ENCODE measurements at regions not wholly inside any gene's neighbourhood (a gene's known extent, or its start where the extent isn't known, plus 50 kb on each side); places are given as distances from the start of the nearest gene placed in this dataset.
"Not testable (repeated sequence)": the region's sequence is repeated elsewhere in the genome, so short reads cannot be mapped to it uniquely, and the experiment has no call there.

DNA sequence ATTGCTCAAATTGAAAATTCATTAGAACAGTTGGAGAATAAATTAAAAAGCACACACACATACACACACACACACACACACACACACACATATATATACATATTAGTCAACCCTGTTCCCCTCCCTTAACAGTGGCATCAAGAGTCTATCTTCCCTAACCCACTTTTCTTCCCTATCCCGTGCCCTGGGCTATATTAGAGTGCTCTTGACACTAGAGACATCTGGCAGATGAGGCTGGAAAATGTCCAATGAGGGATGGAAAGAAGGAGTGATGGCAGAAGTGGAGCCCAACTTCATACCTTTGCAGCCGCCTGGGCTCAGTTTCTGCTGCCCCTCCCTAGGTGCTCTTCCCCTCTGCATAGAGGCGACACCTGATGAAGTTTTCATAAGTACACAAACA lies 172.4 kb upstream of the NUDT4 start:
- DNase-seq (ENCODE audit: extremely low read depth in 1 of 11, low read depth in 9 of 11, low spot score in 4 of 11) = no peak

DNA sequence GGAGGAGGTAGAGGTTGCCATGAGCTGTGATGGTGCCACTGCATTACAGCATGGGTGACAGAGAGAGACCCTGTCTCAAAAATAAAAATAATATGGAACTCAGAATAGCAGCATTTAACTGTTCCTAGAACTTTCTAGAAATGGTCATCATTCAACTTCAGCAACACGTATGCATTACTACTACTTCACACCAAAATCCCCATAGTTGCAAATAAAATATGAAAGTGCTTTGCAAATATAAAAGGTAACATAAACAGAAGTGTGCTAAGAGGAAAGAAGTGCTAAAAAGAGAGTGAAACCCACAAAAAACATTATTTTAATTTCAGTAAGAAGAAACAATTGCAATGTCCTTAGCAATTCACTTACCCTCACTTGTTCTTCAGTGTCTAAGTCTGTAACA lies 169.7 kb upstream of the NUDT4 start:
- no peak for DNase-seq (ENCODE audit: extremely low read depth in 1 of 11, low read depth in 9 of 11, low spot score in 4 of 11)

DNA sequence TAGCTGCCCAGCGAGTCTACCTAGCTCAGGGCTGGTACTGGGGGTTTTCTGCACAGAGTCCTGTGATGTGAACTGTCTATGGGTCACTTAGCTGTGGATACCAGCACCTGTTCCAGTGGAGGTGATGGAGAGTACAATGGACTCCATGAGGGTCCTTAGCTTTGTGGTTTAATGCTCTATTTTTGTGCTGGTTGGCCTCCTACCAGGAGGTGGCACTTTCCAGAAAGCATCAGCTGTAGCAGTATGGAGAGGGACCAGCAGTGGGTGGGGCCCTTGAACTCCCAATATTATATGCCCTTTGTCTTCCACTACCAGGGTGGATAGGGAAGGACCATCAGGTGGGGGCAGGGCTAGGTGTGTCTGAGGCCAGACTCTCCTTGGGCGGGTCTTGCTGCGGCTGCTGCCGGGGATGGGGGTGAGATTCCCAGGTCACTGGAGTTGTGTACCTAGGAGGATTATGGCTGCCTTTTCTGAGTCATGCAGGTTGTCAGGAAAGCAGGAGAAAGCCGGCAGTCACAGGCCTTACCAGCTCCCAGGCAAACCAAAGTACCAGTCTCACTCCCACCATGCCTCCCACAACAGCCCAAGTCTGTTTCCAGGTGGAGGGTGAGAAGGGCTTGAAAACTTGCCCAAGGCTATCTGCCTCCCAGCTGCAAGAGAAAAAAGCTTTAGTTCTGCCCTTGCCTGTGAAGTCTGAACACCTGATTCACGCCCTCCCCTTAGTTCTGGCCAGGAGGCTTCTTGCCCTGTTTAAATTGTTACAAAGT lies 163.0 kb upstream of the NUDT4 start:
- no peak for DNase-seq (ENCODE audit: extremely low read depth in 1 of 11, low read depth in 9 of 11, low spot score in 4 of 11)

DNA sequence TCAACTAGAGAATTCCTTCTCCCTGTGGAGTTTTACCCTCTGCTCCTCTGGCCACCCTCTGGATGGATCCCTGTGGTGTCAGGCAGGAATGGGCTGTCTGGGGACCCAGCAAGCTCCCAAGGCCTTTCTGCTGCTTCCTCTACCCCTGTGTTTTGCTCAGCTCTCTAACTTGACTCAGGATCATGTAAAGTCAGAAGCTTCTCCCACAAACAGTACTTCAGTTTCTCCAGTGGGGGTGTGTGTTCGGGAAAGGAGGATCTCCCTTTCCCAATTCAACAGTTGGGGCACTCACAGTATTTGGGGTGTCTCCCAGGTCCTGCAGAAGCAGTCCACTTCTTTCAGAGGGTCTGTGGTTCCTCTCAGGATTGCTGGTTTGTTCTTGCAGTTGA lies 162.4 kb upstream of the NUDT4 start:
- DNase-seq (ENCODE audit: extremely low read depth in 1 of 11, low read depth in 9 of 11, low spot score in 4 of 11) = no peak

DNA sequence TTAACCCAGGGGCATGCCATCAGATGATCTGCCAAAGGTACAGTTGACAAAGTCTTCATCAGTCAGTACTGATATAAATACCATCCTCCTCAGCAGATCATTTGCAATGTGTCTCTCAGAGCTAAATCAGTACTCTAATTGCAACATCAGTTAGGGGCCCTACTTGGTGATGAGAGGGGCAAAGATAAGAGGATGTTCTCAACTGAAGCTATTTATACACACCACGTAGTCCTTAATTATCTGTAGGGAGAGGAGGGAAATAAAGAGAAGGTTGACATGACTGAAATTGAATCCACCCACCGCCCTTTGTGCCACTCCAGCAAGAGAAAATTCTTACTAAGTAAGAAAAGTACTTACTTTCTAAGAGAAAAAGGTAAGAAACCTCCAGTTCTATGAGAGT lies 157.8 kb upstream of the NUDT4 start:
- no peak for DNase-seq (ENCODE audit: extremely low read depth in 1 of 11, low read depth in 9 of 11, low spot score in 4 of 11)

DNA sequence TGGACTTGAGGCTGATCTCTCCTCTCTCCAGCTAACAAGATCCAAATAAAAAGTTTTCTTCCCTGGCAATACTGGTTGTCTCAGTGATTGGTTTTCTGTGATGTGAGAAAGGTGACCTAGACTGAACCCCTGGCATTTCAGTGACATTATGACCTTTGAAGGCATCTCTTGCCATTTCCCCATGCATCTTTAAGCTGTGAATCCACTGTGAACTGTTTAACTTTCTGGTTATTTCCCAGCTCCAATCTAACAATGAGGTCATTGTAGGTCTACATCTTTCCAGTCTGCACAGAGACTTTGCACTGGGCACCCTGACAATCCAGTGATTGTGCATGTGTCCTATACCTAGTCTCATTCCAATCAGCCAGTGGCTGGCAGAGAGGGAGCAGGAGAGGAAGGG lies 155.9 kb upstream of the NUDT4 start:
- DNase-seq (ENCODE audit: extremely low read depth in 1 of 11, low read depth in 9 of 11, low spot score in 4 of 11) = no peak

DNA sequence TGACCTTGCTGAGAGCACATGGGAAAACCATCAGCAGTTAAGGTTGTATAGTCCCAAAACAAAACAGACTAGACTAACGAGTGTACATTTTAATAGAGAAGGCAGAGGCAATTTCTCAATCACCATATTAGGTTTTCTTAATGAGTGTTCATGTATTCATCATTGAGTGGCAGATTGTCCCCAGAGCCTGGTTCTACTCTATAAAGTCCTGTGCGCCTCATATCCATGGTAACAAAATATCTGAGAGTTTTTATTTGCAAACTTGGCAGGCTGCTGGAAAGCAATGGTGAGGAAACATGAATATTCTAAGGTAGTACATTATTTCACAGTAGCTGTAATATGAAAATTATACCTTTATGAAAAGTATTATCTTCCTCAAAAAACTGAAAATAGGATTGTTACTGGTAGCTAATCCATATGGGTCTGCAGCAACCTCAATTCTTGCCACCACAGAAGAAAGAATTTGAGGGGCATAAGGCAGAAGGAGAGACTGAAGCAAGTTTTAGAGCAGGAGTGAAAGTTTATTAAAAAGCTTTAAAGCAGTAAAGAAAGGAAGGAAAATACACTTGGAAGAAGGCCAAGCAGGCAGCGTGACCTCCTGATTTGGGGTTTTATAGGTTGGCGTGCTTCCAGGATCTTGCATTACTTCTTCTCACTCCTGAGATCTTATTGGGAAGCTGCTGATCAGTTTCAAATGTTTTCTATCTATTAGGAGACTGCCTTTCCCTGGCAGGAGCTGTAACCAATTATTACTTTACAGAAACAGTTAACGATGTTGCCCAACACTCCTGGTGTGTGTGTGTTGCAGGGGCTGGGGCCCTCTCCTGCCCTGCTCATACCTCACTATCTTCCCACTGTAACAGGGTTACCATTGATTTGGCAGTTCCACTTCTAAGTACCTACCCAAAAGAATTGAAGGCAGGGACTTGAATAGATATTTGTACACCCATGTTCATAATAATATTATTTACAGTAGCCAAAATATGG lies 154.0 kb upstream of the NUDT4 start:
- DNase-seq (ENCODE audit: extremely low read depth in 1 of 11, low read depth in 9 of 11, low spot score in 4 of 11) = no peak

DNA sequence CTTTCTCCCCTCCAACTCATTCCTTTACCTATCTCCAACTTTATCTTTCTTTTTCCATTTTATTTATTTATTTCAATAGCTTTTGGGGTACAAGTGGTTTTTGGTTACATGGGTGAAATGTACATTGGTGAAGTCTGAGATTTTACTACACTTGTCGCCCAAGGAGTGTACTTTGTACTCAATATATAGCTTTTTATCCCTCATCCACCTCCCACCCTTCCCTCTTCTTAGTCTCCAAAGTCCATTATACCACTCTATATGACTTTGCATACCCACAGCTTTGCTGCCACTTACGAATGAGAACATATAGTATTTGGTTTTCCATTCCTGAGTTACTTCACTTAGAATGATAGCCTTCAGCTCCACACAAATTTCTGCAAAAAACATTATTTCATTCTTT lies 152.6 kb upstream of the NUDT4 start:
- no peak for DNase-seq (ENCODE audit: extremely low read depth in 1 of 11, low read depth in 9 of 11, low spot score in 4 of 11)

DNA sequence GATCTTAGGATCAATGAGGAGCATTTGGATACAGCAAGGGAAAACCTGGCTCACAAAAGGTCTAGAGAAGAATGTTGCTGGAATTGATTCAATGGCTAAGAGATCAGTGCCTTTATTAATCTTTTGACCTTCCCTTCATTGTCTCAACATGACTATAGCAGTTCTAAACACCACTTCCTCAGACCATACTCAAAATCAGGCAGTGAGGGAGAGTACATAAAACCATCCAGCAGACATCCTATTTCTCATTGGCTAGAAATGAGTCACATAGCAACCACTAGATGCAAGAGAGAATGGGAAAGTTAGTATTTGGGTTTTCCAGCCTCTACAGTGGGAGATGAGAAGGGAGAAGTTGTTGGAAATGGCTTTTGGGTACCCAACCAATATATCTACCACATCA lies 151.4 kb upstream of the NUDT4 start:
- no peak for DNase-seq (ENCODE audit: extremely low read depth in 1 of 11, low read depth in 9 of 11, low spot score in 4 of 11)

DNA sequence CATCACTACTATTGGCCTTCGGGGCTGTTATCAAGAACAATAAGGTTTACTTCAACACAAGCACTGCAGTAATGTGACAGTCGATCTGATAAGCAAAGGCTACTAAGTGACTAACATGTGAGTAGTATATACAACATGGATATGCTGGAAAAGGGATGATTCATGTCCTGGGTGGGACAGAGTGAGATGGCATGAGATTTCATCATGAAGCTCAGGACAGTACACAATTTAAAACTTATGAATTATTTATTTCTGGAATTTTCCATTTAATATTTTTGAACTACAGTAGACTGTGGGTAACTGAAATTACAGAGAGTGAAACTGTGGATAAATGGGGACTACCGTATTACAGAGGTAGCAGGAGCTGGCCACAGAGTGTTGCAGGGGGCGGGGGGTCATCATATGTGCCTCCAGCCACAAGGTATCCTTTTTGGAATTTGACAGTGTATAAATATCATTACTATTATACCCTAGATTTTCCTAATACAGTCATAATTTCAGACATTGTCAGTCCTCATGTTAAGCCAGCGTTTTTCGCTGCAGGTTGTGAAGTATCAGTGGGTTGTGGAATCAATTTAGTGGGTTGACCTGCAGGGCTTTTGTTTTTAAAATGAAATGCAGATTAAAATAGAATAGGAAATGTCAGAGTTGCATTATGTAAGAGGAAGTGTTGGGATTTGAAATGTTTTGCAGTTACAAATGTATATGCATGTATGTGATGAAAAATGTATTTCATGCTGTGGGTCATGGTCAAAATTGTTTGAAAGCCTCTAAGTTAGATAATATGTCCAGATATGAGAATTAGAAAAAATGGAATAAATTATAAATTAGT lies 148.0 kb upstream of the NUDT4 start:
- no peak for DNase-seq (ENCODE audit: extremely low read depth in 1 of 11, low read depth in 9 of 11, low spot score in 4 of 11)

DNA sequence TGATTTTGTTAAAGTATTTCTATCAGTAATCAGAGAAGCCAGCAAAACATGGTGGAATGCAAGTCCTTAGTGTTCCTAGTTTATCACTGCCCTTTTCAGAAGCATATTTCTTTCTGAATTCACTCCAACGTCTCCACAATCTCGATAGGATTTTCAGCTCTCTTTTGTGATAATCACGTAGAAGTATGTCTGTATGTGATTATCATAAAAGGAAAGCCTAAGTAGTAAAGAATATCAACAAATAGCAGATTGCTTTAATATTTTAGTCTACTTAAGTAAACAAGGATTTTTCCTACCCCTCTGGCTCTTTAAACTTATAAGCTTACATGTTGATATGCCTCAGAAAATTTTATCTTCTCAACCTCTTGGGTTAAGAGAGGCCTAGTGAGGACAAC lies 147.4 kb upstream of the NUDT4 start:
- DNase-seq (ENCODE audit: extremely low read depth in 1 of 11, low read depth in 9 of 11, low spot score in 4 of 11) = no peak

DNA sequence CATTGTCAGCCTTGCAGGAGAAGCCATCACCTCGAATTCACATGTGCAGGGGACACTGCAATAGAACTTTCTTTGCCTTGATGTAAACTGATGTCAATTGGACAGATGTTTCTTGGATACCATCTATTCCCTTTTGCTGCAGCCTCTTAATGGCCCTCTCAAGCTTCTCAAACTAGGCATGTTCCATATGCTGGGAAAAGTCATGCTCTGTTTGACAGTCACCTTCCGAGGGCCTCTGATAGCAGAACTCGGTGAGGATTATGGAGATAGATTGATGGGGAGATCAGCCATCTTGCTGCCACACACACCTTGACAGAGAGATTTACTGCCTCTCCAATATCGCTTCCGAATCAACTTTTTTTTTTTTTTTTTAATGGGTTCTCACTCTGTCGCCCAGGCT lies 145.8 kb upstream of the NUDT4 start:
- DNase-seq (ENCODE audit: extremely low read depth in 1 of 11, low read depth in 9 of 11, low spot score in 4 of 11) = no peak

DNA sequence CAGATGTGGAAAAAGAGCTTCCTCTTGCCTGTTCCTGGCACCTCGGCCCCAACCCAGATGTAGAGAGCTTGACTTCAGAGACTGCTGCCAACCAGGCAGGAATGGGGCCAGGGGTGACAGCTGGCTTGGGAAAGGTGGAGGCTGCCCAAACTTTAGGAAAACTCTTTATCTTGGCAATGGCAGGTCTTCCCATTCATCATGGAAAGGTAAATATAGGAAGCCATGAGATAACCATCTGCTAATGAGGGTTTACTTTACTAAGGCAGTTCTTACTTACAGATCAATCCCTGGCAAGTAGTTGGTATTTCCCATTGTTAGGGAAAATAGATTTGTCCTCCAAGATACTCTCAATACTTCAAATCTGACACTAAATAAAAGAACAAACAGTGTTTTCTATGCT lies 143.1 kb upstream of the NUDT4 start:
- DNase-seq (ENCODE audit: extremely low read depth in 1 of 11, low read depth in 9 of 11, low spot score in 4 of 11) = no peak

DNA sequence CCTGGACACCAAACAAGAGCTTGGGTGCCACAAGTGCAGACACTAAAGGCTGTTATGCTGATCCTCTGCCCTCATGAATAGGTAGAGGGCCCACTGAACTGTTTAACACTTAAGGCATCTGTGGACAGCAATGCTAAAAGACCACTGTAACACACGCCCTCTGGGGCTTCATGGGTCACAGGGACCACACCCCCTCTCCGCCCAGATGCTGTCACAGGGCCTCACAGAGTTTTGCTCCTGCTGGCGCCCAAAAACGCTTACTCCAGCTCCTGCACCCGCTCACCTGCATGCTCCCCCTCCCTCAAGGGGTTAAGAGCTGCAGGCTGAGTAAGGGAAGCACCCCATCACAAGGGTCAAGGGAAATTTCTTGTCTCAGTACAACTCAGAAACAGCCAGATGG lies 141.8 kb upstream of the NUDT4 start:
- no peak for DNase-seq (ENCODE audit: extremely low read depth in 1 of 11, low read depth in 9 of 11, low spot score in 4 of 11)

DNA sequence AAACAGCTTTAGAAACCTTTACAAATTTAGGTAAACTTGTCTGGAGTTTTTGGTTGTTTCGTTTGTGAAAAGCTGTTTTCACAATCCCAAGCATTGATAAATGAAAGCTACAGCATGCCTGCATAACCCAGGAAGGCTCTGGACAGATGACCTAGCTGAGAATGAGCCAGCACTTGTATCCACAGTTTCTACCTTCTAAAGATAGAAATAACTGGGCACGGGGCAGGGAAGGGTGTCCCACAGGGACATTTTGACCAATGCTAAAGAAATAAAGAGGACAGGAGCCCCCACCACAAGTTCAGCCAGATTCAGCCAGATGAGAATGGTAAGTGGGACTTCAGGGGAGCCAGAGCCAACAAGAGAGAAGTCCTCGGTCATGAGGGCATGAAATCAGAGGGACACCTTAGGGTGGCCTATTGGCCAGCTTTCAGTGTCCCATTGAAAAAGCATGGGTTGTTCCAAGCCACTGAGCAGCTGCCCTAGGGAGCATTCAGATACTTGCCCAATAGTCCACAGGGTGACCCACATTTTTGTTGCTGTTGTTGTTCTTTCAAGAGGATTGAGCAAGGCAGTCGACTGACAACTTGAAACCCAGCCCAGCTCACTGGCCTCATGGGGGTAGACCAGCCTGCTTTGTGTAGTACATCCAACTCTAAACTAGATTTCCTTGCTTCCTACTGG lies 140.3 kb upstream of the NUDT4 start:
- DNase-seq (ENCODE audit: extremely low read depth in 1 of 11, low read depth in 9 of 11, low spot score in 4 of 11) = no peak

DNA sequence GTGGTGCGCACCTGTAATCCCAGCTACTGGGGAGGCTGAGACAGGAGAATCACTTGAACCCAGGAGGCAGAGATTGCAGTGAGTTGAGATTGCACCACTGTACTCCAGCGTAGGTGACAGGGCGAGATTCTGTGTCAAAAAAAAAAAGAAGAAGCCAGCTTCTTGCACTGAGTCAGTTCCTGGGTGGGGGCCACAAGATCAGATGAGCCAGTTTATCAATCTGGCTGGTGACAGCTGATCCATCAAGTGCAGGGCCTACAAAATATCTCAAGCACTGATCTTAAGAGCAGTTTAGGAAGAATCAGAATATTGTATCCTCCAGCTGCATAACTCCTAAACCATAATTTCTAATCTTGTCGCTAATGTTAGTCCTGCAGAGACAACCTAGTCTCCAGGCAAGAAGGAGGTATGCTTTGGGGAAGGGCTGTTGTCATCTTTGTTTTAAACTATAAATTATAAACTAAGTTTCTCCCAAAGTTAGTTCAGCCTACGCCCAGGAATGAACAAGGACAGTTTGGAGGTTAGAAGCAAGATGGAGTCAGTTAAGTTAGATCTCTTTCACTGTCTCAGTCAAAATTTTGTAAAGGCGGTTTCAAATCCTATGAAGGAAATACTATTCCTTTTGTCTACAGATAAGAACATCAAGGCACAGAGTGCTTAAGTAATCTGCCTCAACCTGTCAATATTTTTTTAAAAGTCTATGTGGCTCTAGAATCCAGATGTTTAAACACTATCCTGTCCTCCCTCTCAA lies 139.0 kb upstream of the NUDT4 start:
- not testable (repeated sequence) for DNase-seq (ENCODE audit: extremely low read depth in 1 of 11, low read depth in 9 of 11, low spot score in 4 of 11)

DNA sequence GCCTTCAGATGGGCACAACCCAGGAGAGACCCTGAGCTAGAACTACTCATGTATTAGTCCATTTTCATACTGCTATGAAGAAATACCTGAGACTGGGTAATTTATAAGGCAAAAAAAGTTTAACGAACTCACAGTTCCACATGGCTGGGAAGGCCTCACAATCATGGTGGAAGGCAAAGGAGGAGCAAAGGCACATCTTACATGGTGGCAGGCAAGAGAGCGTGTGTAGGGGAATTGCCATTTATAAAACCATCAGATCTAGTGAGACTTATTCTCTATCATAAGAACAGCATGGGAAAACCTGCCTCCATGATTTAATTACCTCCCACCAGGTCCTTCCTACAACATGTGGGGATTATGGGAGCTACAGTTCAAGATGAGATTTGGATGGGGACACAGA lies 137.9 kb upstream of the NUDT4 start:
- not testable (repeated sequence) for DNase-seq (ENCODE audit: extremely low read depth in 1 of 11, low read depth in 9 of 11, low spot score in 4 of 11)

Data from renal cortex interstitium (tissue), 11 donors.